ENCODE measurements at regions not wholly inside any gene's neighbourhood (a gene's known extent, or its start where the extent isn't known, plus 50 kb on each side); places are given as distances from the start of the nearest gene placed in this dataset.

DNA sequence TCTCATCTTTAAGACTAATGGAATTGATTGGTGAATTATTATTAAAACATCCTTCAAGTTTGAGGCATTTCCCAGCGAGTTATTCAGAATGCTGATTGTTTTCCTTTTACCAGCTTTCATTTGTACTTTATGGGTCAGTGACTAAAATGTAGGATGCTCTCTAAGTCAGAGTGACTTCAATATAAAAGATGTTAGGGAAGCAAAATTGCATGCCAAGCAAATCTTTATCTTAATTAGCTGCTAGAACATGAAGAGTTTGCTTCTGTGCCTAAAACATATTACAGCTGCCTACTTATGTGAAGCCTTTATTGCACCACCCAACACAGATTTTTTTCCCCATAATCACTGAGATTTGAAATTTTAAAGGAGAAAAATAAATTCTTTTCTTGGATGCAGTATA, 79.8 kb upstream of the CYYR1 start:
- intact Hi-C loops (cut with DNase I; ENCODE audit: low total_unique reads), result no loop called here
- Histone ChIP-seq H3K4me3 (no peak overlapping the region), H3K27me3 (no peaks in the 10 kb centered on the region), H3K9me3 (no peaks in the 10 kb centered on the region), H3K27ac (no peak overlapping the region), H3K4me1 (no peaks in the 10 kb centered on the region), H3K36me3 (no peaks in the 10 kb centered on the region)
- no peak for DNase-seq (ENCODE audit: low spot score in 2 of 2)
- TF ChIP-seq, protein P1, sequence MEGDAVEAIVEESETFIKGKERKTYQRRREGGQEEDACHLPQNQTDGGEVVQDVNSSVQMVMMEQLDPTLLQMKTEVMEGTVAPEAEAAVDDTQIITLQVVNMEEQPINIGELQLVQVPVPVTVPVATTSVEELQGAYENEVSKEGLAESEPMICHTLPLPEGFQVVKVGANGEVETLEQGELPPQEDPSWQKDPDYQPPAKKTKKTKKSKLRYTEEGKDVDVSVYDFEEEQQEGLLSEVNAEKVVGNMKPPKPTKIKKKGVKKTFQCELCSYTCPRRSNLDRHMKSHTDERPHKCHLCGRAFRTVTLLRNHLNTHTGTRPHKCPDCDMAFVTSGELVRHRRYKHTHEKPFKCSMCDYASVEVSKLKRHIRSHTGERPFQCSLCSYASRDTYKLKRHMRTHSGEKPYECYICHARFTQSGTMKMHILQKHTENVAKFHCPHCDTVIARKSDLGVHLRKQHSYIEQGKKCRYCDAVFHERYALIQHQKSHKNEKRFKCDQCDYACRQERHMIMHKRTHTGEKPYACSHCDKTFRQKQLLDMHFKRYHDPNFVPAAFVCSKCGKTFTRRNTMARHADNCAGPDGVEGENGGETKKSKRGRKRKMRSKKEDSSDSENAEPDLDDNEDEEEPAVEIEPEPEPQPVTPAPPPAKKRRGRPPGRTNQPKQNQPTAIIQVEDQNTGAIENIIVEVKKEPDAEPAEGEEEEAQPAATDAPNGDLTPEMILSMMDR (IDR thresholded peaks at IDR 0.05), result no peak
- TF ChIP-seq POLR2A (IDR thresholded peaks at IDR 0.05) (no peak), POLR2AphosphoS5 (IDR thresholded peaks at IDR 0.05) (no peak)

DNA sequence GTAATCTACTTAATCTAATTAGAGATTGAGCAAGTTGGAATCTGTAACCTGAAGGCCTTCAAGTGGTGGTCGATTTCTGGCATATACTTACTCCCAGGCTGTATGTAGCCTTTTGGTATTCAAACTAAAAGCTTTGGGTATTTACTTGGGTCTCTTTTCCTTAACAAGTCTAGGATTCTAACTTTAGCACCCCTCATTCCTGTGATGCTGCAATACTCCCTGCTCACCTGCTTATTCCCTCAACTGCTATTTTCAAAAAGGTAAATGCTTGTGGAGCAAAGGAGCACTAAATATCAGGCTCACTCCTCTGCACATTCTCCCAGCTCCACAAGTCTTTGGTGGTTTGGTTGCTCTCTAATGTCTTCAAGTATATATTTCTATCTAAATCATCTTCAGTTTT, 68.0 kb upstream of the CYYR1 start:
- TF ChIP-seq, protein P1 (IDR thresholded peaks at IDR 0.05), result no peak
- no peak for TF ChIP-seq POLR2AphosphoS5 (IDR thresholded peaks at IDR 0.05)
- TF ChIP-seq POLR2A (IDR thresholded peaks at IDR 0.05), result no peak
- Histone ChIP-seq H3K27ac (no peak overlapping the region), H3K36me3 (no peaks in the 10 kb centered on the region), H3K9me3 (no peaks in the 10 kb centered on the region), H3K4me1 (no peaks in the 10 kb centered on the region), H3K4me3 (no peak overlapping the region), H3K27me3 (no peaks in the 10 kb centered on the region)
- intact Hi-C loops (cut with DNase I; ENCODE audit: low total_unique reads), result no loop called here
- DNase-seq (ENCODE audit: low spot score in 2 of 2), result no peak

DNA sequence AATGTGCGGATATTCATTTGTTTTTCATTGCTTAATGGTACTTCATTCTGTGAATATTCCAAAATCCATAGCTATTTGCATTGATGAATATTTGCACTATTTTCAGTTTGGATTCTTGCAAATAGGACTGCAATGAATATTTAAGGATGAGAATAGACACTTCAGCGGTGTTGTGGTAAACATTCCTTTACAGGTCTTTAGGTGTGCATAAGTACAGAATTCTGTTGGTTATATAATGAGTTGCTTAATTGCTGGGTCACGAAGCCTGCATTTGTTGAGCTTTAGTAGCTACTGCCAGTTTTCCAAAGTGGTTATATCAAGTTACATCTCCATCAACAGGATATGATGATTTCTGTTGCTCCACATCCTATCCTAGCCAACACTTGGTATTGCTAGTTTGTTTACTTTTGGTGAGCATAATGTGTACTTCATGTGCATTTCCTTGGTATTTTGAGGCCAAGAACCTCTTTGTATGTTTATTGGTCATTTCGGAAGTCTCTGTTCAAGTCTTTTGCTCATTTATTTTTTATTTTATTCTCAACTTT, 64.2 kb upstream of the CYYR1 start:
- Histone ChIP-seq H3K36me3 (no peaks in the 10 kb centered on the region), H3K4me3 (no peak overlapping the region), H3K27ac (no peak overlapping the region), H3K4me1 (no peaks in the 10 kb centered on the region), H3K27me3 (no peaks in the 10 kb centered on the region), H3K9me3 (peaks cover 9 to 10% of the 10 kb centered on the region in 2 donors)
- intact Hi-C loops (cut with DNase I; ENCODE audit: low total_unique reads), result no loop called here
- no peak for DNase-seq (ENCODE audit: low spot score in 2 of 2)
- TF ChIP-seq POLR2AphosphoS5 (IDR thresholded peaks at IDR 0.05) (no peak), POLR2A (IDR thresholded peaks at IDR 0.05) (no peak)
- TF ChIP-seq, protein P1 (IDR thresholded peaks at IDR 0.05), result no peak

GRCh38 chr21:26635681-26636080, 62.6 kb upstream of the CYYR1 start:
- DNase-seq (ENCODE audit: low spot score in 2 of 2), result no peak

GRCh38 chr21:26632691-26633090, 59.6 kb upstream of the CYYR1 start:
- no peak overlapping the region for H3K27ac ChIP-seq
- no peaks in the 10 kb centered on the region for H3K4me1 ChIP-seq
- no peaks in the 10 kb centered on the region for H3K36me3 ChIP-seq
- peaks cover 15 to 16% of the 10 kb centered on the region in 2 donors for H3K9me3 ChIP-seq
- H3K27me3 ChIP-seq, result no peaks in the 10 kb centered on the region
- no peak overlapping the region for H3K4me3 ChIP-seq
- DNase-seq (ENCODE audit: low spot score in 2 of 2), result no peak
- TF ChIP-seq POLR2AphosphoS5 (IDR thresholded peaks at IDR 0.05) (no peak), POLR2A (IDR thresholded peaks at IDR 0.05) (no peak)
- TF ChIP-seq, protein P1 (IDR thresholded peaks at IDR 0.05), result no peak
- intact Hi-C loops (cut with DNase I; ENCODE audit: low total_unique reads), result no loop called here

More at GRCh38 chr21:26635681-26636080, 62.6 kb upstream of the CYYR1 start:
- no peak for TF ChIP-seq POLR2AphosphoS5 (IDR thresholded peaks at IDR 0.05)
- TF ChIP-seq, protein P1 (IDR thresholded peaks at IDR 0.05), result no peak
- TF ChIP-seq POLR2A (IDR thresholded peaks at IDR 0.05), result no peak
- Histone ChIP-seq H3K27ac (no peak overlapping the region), H3K36me3 (no peaks in the 10 kb centered on the region), H3K4me3 (no peak overlapping the region), H3K4me1 (no peaks in the 10 kb centered on the region), H3K27me3 (no peaks in the 10 kb centered on the region), H3K9me3 (peaks cover 11 to 15% of the 10 kb centered on the region in 2 donors)
- intact Hi-C loops (cut with DNase I; ENCODE audit: low total_unique reads), result no loop called here
